ENCODE measurements at regions not wholly inside any gene's neighbourhood (a gene's known extent, or its start where the extent isn't known, plus 50 kb on each side); places are given as distances from the start of the nearest gene placed in this dataset.

DNA sequence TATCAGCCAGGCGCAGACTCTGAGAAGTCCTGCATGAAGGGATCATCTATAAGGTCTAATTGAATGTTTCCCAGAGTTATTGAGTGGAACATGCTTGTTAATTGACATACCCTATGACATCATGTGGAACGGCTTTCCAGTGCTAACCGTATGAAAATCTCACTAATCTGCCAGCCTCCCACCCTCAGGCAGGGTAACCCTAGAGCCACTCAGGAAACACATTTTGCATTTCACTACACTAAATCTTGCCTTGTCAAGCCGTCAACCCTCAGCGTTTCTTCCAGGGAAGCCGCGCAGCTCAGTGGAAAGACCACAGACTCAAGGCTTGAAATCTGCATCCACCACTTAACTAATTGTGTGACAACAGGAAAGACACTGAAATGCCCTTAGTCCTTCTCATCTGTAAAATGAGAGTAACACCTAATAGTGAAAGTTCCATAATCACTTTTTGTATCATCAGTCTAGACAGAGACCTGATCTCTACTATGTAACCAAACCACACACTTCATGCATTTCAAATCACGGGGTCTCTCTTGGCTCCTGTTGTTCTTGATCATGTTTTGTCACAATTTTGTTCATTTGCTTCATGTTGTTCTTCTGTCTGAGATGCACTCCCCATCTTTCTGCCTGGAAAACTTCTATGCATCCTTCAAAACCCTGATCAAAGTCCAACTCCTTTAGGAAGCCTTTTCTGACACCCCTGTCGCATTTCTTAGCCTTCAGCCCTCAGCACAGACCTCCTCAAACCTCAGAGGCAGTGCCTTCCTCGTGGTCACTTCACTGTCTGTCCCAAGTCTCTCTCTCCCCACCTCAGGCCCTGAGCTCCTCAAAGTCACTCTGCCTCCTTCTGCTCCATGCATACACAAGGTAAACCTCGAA lies 246.5 kb downstream of the TOMM20 start:
- DNase-seq (ENCODE audit: low spot score) = no peak

DNA sequence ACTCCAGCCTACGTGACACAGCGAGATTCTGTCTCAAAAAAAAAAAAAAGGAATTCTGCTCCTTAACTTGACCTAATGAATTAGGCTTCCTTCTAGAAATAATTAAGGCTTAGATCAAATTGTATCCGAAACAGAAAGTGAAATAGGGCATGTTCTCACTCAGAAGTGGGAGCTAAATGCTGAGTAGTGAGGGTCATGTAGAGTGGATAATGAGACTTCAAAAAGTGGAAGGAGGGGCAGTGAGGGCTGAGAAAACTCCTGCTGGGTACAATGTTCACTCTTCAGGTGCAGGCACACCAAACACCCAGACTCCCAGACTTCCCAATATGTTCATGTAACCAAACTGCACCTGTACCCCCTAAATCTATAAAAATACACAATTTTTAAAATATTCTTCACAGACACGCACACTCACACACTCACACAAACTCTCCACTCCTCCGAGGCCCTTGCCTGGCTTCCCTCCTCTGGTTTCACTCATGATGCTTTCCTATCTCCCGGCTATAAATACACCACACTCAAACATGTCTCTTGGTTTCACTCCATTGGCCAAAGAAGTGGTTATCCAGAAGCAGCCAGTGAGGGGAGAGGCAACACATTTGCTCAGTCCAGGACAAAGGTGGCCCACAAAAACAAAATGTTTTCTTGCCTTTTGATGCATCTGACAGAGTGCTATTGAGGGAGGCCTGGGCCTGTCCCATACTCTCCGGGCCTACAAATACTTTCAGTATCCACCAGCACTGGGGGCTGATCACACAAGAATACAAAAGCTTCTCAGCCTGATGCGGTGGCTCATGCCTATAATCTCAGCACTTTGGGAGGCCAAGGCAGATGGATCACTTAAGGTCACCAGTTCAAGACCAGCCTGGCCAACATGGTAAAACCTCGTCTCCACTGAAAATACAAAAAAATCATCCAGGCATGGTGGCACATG lies 249.2 kb downstream of the TOMM20 start:
- no peak for DNase-seq (ENCODE audit: low spot score)

- no peak for DNase-seq (ENCODE audit: low spot score)
These were observed 250.3 kb downstream of the TOMM20 start for GRCh38 chr1:234878288-234878687.

DNA sequence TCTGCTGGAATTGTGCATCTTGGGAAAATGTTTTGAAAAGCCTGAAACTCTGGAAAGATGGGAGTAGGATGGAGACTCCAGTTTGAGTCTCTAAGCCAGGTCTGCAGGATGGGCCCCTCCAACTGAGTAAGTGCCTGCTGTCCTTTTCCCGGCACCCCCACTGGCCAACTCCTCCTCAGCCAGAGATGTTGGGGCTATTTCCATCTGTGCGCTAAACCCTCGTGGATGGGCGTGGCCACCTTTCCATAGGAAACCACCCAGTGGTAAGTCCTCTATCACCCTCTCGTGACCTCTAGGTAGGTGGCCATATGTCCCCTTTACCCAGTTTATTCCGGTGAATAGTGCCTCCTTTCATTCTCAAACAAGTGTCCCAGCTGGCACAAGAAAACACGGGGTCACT lies 250.9 kb downstream of the TOMM20 start:
- DNase-seq (ENCODE audit: low spot score) = no peak

DNA sequence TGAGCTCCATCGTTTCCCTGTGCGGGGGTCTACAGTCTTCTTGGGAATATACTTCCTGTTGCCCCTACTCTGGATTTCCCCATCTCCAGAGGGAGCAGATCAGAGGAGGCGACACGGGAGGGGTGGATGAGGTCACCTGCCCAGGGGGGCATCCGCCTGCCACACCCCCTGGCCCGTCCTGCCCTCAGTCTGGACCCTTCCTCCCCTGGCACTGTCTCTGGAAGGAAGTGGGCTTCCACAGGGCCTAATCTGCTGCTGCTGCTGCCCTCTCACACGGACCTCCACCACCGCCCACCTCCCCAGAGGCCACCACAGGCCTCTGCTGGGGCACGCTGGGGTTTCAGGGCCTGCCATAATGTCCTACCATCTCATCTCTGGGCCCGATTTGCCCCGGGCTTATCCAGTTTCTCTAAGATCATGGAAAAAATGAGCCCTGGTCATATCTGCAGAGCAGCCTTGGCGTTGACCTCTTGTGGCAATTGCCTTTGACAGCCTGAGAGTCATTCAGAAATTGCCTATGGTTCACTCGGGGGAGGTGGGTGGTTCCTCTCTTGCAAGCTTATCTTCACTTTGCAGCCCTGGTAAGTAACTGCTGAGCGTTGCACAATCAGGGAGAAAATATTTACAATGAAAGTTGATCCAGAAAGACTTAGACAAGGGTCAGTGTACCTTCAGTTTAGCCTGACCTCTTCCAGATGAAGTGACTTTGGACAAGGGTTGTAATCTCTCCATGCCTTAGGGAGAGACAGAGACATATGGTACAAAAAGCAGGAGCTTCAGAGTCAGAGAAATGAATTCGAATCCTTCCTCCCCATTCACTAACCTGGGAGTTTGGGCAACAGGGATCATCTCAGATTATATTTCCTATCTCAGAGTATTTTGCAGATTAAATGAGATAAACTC lies 252.4 kb downstream of the TOMM20 start:
- no peak for DNase-seq (ENCODE audit: low spot score)

DNA sequence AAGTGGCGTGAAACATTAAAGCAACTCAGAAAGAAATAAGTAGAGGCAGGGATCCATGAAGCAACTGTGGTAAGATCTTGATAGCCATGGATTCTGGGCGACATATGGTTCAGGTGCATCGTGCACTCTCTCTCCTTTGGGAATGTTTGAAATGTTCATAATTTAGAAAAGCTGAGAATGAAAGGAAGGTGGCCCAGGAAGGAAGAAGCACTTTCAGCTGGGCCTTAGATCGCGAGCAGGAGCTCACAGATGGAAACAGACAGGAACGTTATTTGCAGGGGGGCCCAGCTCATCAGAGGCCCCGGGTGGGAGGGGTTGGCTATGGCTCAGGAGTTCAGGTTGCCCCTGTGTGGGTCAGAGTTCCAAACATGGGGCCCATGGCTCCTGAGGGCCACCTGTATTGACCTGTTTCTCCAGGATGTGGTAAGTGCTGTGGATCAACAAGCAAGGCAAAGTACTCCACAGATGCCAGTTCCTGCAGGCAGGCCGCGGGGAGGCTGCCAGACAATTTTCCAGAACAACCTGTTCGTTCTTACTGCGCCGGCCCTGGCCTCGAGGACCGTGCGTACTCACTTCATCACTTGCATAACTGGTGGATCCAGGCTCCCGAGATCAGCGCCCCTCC lies 253.2 kb downstream of the TOMM20 start:
- no peak for DNase-seq (ENCODE audit: low spot score)

GRCh38 chr1:234874291-234875288 lies 254.0 kb downstream of the TOMM20 start:
- DNase-seq (ENCODE audit: low spot score) = no peak

- DNase-seq (ENCODE audit: low spot score) = peak; percentile 93
These were observed 256.8 kb downstream of the TOMM20 start for GRCh38 chr1:234871710-234872271.

DNA sequence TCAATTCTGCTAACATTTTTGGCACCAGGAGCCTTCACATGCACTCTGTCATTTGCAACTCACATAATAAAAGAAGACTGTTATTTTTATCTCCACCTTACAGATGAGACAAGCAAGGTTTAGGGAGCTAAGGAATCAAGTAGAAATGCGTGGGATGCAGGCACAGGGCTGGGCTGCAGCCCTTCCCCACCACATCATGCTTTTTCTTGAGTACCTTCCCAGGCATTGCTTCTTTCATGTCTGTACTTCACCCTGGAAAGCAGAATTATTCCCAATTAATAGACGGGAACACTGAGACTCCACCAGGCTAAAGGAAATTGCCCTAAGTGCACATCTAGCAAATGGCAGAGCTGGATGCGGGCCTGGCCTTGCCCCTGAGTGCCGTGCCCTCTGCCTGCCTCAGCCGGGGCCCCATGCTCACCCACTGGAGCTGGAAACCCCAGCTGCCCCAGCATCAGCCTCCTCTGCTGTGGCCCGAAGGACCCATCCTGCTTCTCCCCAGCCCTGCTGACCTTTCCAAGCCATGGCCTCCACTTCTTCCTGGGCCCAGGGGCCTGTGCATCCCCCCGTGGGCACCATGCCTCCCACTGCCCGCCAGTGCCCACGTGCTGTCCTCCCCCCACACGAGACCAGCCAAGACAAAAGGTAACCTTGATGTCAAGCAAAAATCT lies 257.5 kb downstream of the TOMM20 start:
- DNase-seq (ENCODE audit: low spot score) = no peak

GRCh38 chr1:234870020-234870981 lies 258.3 kb downstream of the TOMM20 start:
- peak; percentile 39 for DNase-seq (ENCODE audit: low spot score)

DNA sequence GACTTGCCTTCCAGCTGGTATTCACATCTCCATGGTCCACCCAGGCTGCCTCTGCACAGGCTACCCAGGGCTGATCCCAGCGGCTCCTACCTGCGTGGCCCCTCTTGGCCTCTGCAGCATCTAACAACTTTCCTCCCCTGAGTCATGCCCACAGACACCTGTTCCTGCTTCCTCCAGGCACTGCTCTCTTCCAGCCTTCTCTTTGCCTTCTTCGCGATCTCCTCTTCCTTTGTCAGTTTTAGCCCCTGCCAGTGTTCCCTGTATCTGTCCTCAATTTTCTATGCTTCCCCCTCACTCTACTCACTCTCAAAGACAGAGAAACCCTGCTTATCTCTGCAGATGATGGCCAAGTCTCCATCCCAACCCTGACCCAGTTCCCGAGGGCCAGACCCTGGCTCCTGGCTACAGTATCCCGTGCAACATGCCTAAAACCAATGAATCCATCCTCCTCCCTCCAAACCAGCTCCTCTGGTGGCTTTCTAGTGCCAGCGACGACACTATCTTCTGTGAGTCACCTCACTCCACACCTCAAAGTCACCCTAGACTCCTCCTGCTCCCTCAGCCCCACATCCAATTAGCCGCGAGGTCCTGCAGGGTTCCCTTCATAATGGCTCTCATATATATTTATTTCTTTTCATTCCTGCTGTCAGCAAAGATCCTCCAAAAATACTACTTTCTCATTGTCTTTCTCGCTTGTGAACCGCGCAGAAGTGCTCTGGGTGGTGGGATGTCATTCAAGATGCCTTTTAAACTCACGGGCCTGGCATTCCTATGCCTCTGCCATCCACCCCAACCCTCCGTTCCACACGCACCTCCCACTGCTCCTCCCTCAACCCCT lies 259.2 kb downstream of the TOMM20 start:
- peak; percentile 80 for DNase-seq (ENCODE audit: low spot score)

GRCh38 chr1:234868296-234869147 lies 258.5 kb upstream of the IRF2BP2 start:
- no peak for DNase-seq (ENCODE audit: low spot score)

DNA sequence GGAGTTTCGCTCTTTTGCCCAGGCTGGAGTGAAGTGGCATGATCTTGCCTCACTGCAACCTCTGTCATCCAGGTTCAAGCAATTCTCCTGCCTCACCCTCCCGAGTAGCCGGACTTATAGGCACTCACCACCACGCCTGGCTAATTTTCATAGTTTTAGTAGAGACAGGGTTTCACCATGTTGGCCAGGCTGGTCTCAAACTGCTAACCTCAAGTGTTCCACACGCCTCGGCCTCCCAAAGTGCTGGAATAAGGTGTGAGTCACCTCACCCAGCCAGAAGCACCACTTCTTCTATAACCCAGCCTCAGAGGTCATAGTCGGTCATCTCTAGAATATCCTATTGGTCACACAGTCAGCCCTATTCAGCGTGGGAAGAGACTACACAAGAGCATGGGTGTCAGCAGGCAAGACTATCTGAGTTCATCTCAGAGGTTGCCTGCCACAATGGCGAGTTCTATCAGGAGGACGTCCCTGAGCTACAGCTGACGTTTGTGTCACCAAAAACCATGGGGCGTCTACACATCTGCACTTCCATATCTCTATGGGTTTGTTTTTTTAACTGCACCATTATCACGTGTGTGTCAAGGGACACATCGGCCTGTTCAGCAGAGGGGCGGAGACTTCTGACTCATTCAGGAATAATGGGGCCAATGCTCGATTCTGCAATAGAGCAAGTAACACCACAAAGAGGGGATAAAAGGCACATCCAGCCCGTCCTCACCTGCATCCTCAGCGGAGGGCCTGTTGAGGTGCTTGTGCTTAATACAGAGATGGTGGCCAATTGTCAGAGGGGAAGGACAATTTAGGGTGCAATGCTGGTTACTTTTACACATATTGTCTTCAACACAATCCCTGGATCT lies 256.3 kb upstream of the IRF2BP2 start:
- DNase-seq (ENCODE audit: low spot score) = peak; percentile 98

DNA sequence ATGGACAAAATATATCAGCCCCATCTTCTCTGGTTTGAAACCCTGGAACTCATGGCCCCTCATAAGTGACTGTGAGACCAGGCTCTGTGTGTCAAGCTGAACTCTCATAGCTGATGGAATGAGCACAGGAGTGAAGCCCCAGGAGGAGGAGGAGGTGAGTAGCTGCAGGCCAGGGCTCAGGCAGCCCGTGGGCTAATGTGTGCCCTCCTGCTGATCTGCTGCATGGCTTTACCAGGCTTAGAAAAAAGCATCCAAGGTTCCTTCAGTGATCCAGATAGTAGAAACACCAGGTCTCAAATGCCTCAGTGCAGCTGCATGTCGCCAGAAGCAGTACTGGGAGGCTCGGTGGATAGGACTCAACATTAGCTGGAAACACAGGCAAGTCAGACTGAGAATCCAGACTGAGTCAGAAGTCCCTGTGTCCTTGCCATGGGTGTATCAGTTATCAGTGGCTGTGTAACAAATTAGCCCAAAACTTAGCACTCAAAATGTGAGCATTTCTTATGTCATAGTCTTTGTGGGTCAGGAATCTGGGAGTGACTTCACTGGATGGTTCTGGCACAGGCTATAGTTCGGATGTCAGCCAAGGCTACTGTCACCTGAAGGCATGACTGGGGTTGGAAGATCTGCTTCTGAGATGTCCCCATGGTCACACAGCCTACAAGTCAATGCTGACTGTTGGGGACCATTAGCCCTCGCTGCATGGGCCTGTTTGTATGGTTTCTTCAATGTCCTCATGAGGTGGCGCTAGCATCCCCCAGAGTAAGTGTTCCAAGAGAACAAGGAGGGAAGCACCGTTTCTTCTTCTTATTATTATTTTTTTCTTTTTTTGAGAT lies 255.4 kb upstream of the IRF2BP2 start:
- DNase-seq (ENCODE audit: low spot score) = no peak

Data from SW480 (cell line).